ENCODE measurements at regions not wholly inside any gene's neighbourhood (a gene's known extent, or its start where the extent isn't known, plus 50 kb on each side); places are given as distances from the start of the nearest gene placed in this dataset.
"Not testable (repeated sequence)": the region's sequence is repeated elsewhere in the genome, so short reads cannot be mapped to it uniquely, and the experiment has no call there.

DNA sequence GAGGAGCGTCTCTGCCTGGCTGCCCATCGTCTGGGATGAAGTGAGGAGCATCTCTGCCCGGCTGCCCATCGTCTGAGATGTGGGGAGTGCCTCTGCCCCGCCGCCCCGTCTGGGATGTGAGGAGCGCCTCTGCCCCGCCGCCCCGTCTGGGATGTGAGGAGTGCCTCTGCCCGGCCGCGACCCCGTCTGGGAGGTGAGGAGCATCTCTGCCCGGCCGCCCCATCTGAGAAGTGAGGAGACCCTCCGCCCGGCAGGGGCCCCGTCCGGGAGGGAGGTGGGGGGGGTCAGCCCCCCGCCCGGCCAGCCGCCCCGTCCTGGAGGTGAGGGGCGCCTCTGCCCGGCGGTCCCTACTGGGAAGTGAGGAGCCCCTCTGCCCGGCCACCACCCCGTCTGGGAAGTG, 129.3 kb downstream of the ZNF486 start:
- TF ChIP-seq, protein P1, sequence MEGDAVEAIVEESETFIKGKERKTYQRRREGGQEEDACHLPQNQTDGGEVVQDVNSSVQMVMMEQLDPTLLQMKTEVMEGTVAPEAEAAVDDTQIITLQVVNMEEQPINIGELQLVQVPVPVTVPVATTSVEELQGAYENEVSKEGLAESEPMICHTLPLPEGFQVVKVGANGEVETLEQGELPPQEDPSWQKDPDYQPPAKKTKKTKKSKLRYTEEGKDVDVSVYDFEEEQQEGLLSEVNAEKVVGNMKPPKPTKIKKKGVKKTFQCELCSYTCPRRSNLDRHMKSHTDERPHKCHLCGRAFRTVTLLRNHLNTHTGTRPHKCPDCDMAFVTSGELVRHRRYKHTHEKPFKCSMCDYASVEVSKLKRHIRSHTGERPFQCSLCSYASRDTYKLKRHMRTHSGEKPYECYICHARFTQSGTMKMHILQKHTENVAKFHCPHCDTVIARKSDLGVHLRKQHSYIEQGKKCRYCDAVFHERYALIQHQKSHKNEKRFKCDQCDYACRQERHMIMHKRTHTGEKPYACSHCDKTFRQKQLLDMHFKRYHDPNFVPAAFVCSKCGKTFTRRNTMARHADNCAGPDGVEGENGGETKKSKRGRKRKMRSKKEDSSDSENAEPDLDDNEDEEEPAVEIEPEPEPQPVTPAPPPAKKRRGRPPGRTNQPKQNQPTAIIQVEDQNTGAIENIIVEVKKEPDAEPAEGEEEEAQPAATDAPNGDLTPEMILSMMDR (IDR thresholded peaks at IDR 0.05 in 8 of 11, conservative IDR thresholded peaks at IDR 0.05 in 3 of 11) = not testable (repeated sequence)
- TF ChIP-seq POLR2A, POLR2AphosphoS5 (IDR thresholded peaks at IDR 0.05): not testable (repeated sequence)
